CD14-positive monocyte (primary cell): ENCODE measurements at regions not wholly inside any gene's neighbourhood (a gene's known extent, or its start where the extent isn't known, plus 50 kb on each side); places are given as distances from the start of the nearest gene placed in this dataset.

Experiments used
- DNase-seq, 3 donors: peaks; one replicate each; pipeline ENCODE4 v3.0.0-alpha.2; 2011 to 2022
- H2AFZ ChIP-seq: 2 replicates; pipeline ENCODE4 v1.6.0; 2012; ENCODE audit warnings: mild to moderate bottlenecking, low read depth, low read length, inconsistent platforms; ENCODE audit not compliant: insufficient read depth, poor library complexity, severe bottlenecking
- H3K27ac ChIP-seq, 2 donors: 1 replicate in 1 of 2; 2 replicates in 1 of 2; pipeline ENCODE4 v1.5.1; 2012 to 2013; ENCODE audit warnings: low read length in 2 of 2, control low read depth in 1 of 2, inconsistent platforms in 1 of 2, low read depth in 1 of 2, mild to moderate bottlenecking in 1 of 2
- H3K27me3 ChIP-seq, 2 donors: one replicate each; pipeline versions ENCODE4 v1.6.0 to v1.6.1; 2011 to 2013; ENCODE audit warnings: low read length in 2 of 2; ENCODE audit not compliant: control insufficient read depth in 2 of 2, insufficient read depth in 2 of 2
- H3K36me3 ChIP-seq, 2 donors: replicated peaks in 1 of 2; 1 replicate in 1 of 2; 2 replicates in 1 of 2; pipeline versions ENCODE4 v1.5.1 to v1.6.1; 2012 to 2013; ENCODE audit warnings: low read length in 2 of 2, control low read depth in 1 of 2, inconsistent platforms in 1 of 2, mild to moderate bottlenecking in 1 of 2; ENCODE audit not compliant: insufficient read depth in 2 of 2, control insufficient read depth in 1 of 2
- H3K4me1 ChIP-seq, 2 donors: 1 replicate in 1 of 2; 2 replicates in 1 of 2; pipeline versions ENCODE4 v1.5.1 to v1.6.1; 2012 to 2013; ENCODE audit warnings: low read length in 2 of 2, control low read depth in 1 of 2, inconsistent platforms in 1 of 2, mild to moderate bottlenecking in 1 of 2, moderate library complexity in 1 of 2; ENCODE audit not compliant: insufficient read depth in 2 of 2, control insufficient read depth in 1 of 2
- H3K4me2 ChIP-seq: replicated peaks from 2 replicates; pipeline ENCODE3; 2012; ENCODE audit warnings: low read length, moderate library complexity, mild to moderate bottlenecking; ENCODE audit not compliant: poor library complexity, severe bottlenecking; ENCODE audit errors: extremely low read depth
- H3K4me3 ChIP-seq, 3 experiments: fragments of 200-600 bp in 1 of 3; sonication (generic) in 1 of 3; replicated peaks in 1 of 3; 1 replicate in 2 of 3; 2 replicates in 1 of 3; pipeline ENCODE4 v1.5.1; 2011 to 2013; ENCODE audit warnings: low read length in 3 of 3, mild to moderate bottlenecking in 3 of 3, control low read depth in 2 of 3, low read depth in 2 of 3, inconsistent platforms in 1 of 3, moderate library complexity in 1 of 3
- H3K79me2 ChIP-seq: 2 replicates; pipeline ENCODE4 v1.6.0; 2012; ENCODE audit warnings: mild to moderate bottlenecking, control low read depth, inconsistent platforms, low read length, moderate library complexity; ENCODE audit not compliant: insufficient read depth
- H3K9ac ChIP-seq: 2 replicates; pipeline ENCODE4 v1.6.0; 2017; ENCODE audit warnings: low read length, mild to moderate bottlenecking; ENCODE audit not compliant: insufficient read depth, poor library complexity, severe bottlenecking
- H3K9me3 ChIP-seq, 2 donors: replicated peaks in 1 of 2; 1 replicate in 1 of 2; 2 replicates in 1 of 2; pipeline versions ENCODE4 v1.5.1 to v1.6.1; 2012 to 2013; ENCODE audit warnings: low read length in 2 of 2, control low read depth in 1 of 2; ENCODE audit not compliant: control insufficient read depth in 1 of 2, insufficient read depth in 1 of 2
- H4K20me1 ChIP-seq: 2 replicates; pipeline ENCODE4 v1.6.0; 2012; ENCODE audit warnings: mild to moderate bottlenecking, low read length, control low read depth, moderate library complexity; ENCODE audit not compliant: insufficient read depth
- H3K27ac Mint-ChIP-seq, 7 donors: one replicate each; pipeline ENCODE4 v1.8.0; 2020; ENCODE audit warnings: mild to moderate bottlenecking in 7 of 7, mixed read lengths in 7 of 7, moderate library complexity in 6 of 7, inconsistent platforms in 2 of 7
- H3K27me3 Mint-ChIP-seq, 3 donors: one replicate each; pipeline ENCODE4 v1.8.0; 2021 to 2022; ENCODE audit warnings: low read depth in 3 of 3, mild to moderate bottlenecking in 3 of 3, mixed read lengths in 3 of 3, moderate library complexity in 3 of 3, inconsistent platforms in 1 of 3
- H3K36me3 Mint-ChIP-seq, 2 donors: one replicate each; pipeline ENCODE4 v1.8.0; 2020; ENCODE audit warnings: mixed read lengths in 2 of 2, inconsistent platforms in 1 of 2, mild to moderate bottlenecking in 1 of 2
- H3K4me1 Mint-ChIP-seq: one replicate; pipeline ENCODE4 v1.8.0; 2020; ENCODE audit warnings: mild to moderate bottlenecking, mixed read lengths
- H3K4me3 Mint-ChIP-seq, 2 donors: one replicate each; pipeline ENCODE4 v1.8.0; 2020; ENCODE audit warnings: mild to moderate bottlenecking in 2 of 2, mixed read lengths in 2 of 2, moderate library complexity in 1 of 2
- H3K9me3 Mint-ChIP-seq, 7 donors: one replicate each; pipeline ENCODE4 v1.8.0; 2020 to 2022; ENCODE audit warnings: mixed read lengths in 7 of 7, mild to moderate bottlenecking in 6 of 7, moderate library complexity in 6 of 7, inconsistent platforms in 2 of 7
- CTCF ChIP-seq: fragments of 200-600 bp; IDR thresholded peaks from one replicate; pipeline ENCODE4 v1.8.0; 2022; ENCODE audit warnings: antibody characterized with exemption, mild to moderate bottlenecking
- WGBS: methylation state at CpG from one replicate; pipeline ENCODE4 v1.1.5; 2013; ENCODE audit warnings: missing lambda C conversion rate; ENCODE audit not compliant: insufficient coverage; 5-methylcytosine and 5-hydroxymethylcytosine counted together
- intact Hi-C, 2 donors: fragments of 100-400 bp; cut with micrococcal nuclease; formaldehyde crosslinking; loops; one replicate each; pipeline versions ENCODE4 v1.15.0 to v1.15.1; 2023

- H3K9me3 ChIP-seq: no peaks in the 10 kb centered on the region
- no peak overlapping the region for H3K9ac ChIP-seq
- DNase-seq: no peak
- no peak overlapping the region for H2AFZ ChIP-seq
- peaks cover 0 to 29% (median 3%) of the 10 kb centered on the region in 7 donors for H3K9me3 Mint-ChIP-seq
- intact Hi-C loops: no loop called here
- WGBS: 91% methylated on average over 3 of the region's 9 CpGs
- no peaks in the 10 kb centered on the region for H3K4me1 ChIP-seq
- no peak overlapping the region for H3K27ac Mint-ChIP-seq
- H3K27ac ChIP-seq: no peak overlapping the region
- peaks cover 0 to 3% (median 1%) of the 10 kb centered on the region in 3 donors for H3K27me3 Mint-ChIP-seq
- no peaks in the 10 kb centered on the region for H4K20me1 ChIP-seq
- H3K4me1 Mint-ChIP-seq: no peaks in the 10 kb centered on the region
- H3K4me2 ChIP-seq: no peak overlapping the region
- H3K79me2 ChIP-seq: no peaks in the 10 kb centered on the region
- no peak overlapping the region for H3K4me3 Mint-ChIP-seq
- H3K4me3 ChIP-seq: no peak overlapping the region
- no peak for TF ChIP-seq CTCF
- H3K36me3 Mint-ChIP-seq: no peaks in the 10 kb centered on the region
- no peaks in the 10 kb centered on the region for H3K36me3 ChIP-seq
- H3K27me3 ChIP-seq: no peaks in the 10 kb centered on the region
Measured at GRCh38 chr19:29113838-29114237, 99.1 kb downstream of the UQCRFS1 start.

- TF ChIP-seq CTCF: no peak
- no peaks in the 10 kb centered on the region for H3K4me1 ChIP-seq
- no peak overlapping the region for H3K9ac ChIP-seq
- H3K27me3 Mint-ChIP-seq: peaks cover 0 to 3% (median 1%) of the 10 kb centered on the region in 3 donors
- intact Hi-C loops: no loop called here
- no peaks in the 10 kb centered on the region for H3K79me2 ChIP-seq
- H3K4me2 ChIP-seq: no peak overlapping the region
- no peaks in the 10 kb centered on the region for H3K4me1 Mint-ChIP-seq
- no peak overlapping the region for H2AFZ ChIP-seq
- 100% methylated on average over 1 of the region's 6 CpGs for WGBS
- H3K4me3 ChIP-seq: no peak overlapping the region
- H3K27ac Mint-ChIP-seq: peak overlapping the region in 1 of 7 donors; percentile 2
- H3K4me3 Mint-ChIP-seq: no peak overlapping the region
- no peak for DNase-seq
- no peak overlapping the region for H3K27ac ChIP-seq
- H3K9me3 ChIP-seq: no peaks in the 10 kb centered on the region
- no peaks in the 10 kb centered on the region for H3K36me3 Mint-ChIP-seq
- H3K27me3 ChIP-seq: no peaks in the 10 kb centered on the region
- H4K20me1 ChIP-seq: no peaks in the 10 kb centered on the region
- no peaks in the 10 kb centered on the region for H3K36me3 ChIP-seq
- peaks cover 1 to 30% (median 6%) of the 10 kb centered on the region in 7 donors for H3K9me3 Mint-ChIP-seq
Measured at GRCh38 chr19:29111576-29111975, 101.4 kb downstream of the UQCRFS1 start.
